GM18499 (cell line): ENCODE measurements at regions not wholly inside any gene's neighbourhood (a gene's known extent, or its start where the extent isn't known, plus 50 kb on each side); places are given as distances from the start of the nearest gene placed in this dataset.

Experiments used
- ATAC-seq: cut with Tn5 transposase; IDR thresholded peaks from one replicate; pipeline ENCODE4 v1.9.1; 2021; ENCODE audit warnings: moderate number of reproducible peaks; ENCODE audit not compliant: insufficient read depth, unreplicated experiment

- no peak for ATAC-seq
These were observed 318.0 kb downstream of the SOX9 start for GRCh38 chr17:72438783-72439182.

- ATAC-seq = no peak
These were observed 319.2 kb downstream of the SOX9 start for GRCh38 chr17:72439893-72440502.

GRCh38 chr17:72440961-72441360 lies 320.1 kb downstream of the SOX9 start:
- no peak for ATAC-seq

- ATAC-seq = no peak
These were observed 321.1 kb downstream of the SOX9 start for GRCh38 chr17:72441909-72442308.

GRCh38 chr17:72444517-72445054 lies 323.8 kb downstream of the SOX9 start:
- no peak for ATAC-seq

- ATAC-seq = no peak
These were observed 324.5 kb downstream of the SOX9 start for GRCh38 chr17:72445055-72445991.

GRCh38 chr17:72446118-72446517 lies 325.3 kb downstream of the SOX9 start:
- no peak for ATAC-seq

- ATAC-seq = no peak
These were observed 325.9 kb downstream of the SOX9 start for GRCh38 chr17:72446525-72447250.

- no peak for ATAC-seq
These were observed 326.4 kb downstream of the SOX9 start for GRCh38 chr17:72447251-72447640.

GRCh38 chr17:72448019-72448418 lies 327.2 kb downstream of the SOX9 start:
- no peak for ATAC-seq

- no peak for ATAC-seq
These were observed 331.7 kb downstream of the SOX9 start for GRCh38 chr17:72452286-72453173.

GRCh38 chr17:72454342-72454741 lies 333.5 kb downstream of the SOX9 start:
- ATAC-seq = no peak

GRCh38 chr17:72455562-72455961 lies 334.7 kb downstream of the SOX9 start:
- no peak for ATAC-seq

GRCh38 chr17:72456075-72456474 lies 335.3 kb downstream of the SOX9 start:
- ATAC-seq = no peak

- ATAC-seq = no peak
These were observed 336.9 kb downstream of the SOX9 start for GRCh38 chr17:72457712-72458111.

GRCh38 chr17:72458301-72458700 lies 337.5 kb downstream of the SOX9 start:
- ATAC-seq = no peak

GRCh38 chr17:72460711-72461110 lies 339.9 kb downstream of the SOX9 start:
- ATAC-seq = no peak

GRCh38 chr17:72461757-72462156 lies 340.9 kb downstream of the SOX9 start:
- no peak for ATAC-seq

- ATAC-seq = no peak
These were observed 341.6 kb downstream of the SOX9 start for GRCh38 chr17:72462407-72462806.

- no peak for ATAC-seq
These were observed 342.0 kb downstream of the SOX9 start for GRCh38 chr17:72462814-72463213.
